Common myeloid progenitor, CD34-positive (primary cell): ENCODE measurements at regions not wholly inside any gene's neighbourhood (a gene's known extent, or its start where the extent isn't known, plus 50 kb on each side); places are given as distances from the start of the nearest gene placed in this dataset.

Source experiments
- CTCF ChIA-PET: fragments of 350-600 bp; sonication (Branson Sonifier 250); formaldehyde crosslinking; loops from one replicate; lab custom pipeline; 2021; ENCODE audit warnings: antibody characterized with exemption; lab: Charles Lee
- POLR2A ChIA-PET: fragments of 350-600 bp; sonication (Branson Sonifier 250); formaldehyde crosslinking; loops from one replicate; lab custom pipeline; 2021; ENCODE audit warnings: antibody characterized with exemption; lab: Charles Lee
- DNase-seq, 3 donors: peaks; one replicate each; pipeline versions ENCODE4 v3.0.0 to v3.0.0-alpha.2; 2013
- H3K27ac ChIP-seq, 2 experiments: 1 replicate in 1 of 2; 2 replicates in 1 of 2; pipeline ENCODE4 v1.7.0; 2013; ENCODE audit warnings: inconsistent platforms in 2 of 2, low read length in 2 of 2, mild to moderate bottlenecking in 2 of 2, low read depth in 1 of 2, moderate library complexity in 1 of 2; ENCODE audit not compliant: severe bottlenecking in 2 of 2, insufficient read depth in 1 of 2, poor library complexity in 1 of 2
- H3K27me3 ChIP-seq, 5 experiments: replicated peaks in 2 of 5; 1 replicate in 3 of 5; 2 replicates in 2 of 5; pipeline versions ENCODE4 v1.6.1 to v1.7.0; 2013; ENCODE audit warnings: low read length in 4 of 5, mild to moderate bottlenecking in 2 of 5, moderate library complexity in 2 of 5, inconsistent platforms in 1 of 5; ENCODE audit not compliant: insufficient read depth in 5 of 5, control insufficient read depth in 4 of 5
- H3K36me3 ChIP-seq, 4 experiments: 1 replicate in 2 of 4; 2 replicates in 2 of 4; pipeline versions ENCODE4 v1.6.1 to v1.7.0; 2013; ENCODE audit warnings: low read length in 3 of 4, control low read depth in 1 of 4, mild to moderate bottlenecking in 1 of 4; ENCODE audit not compliant: control insufficient read depth in 4 of 4, insufficient read depth in 4 of 4
- H3K4me1 ChIP-seq, 4 experiments: 1 replicate in 3 of 4; 2 replicates in 1 of 4; pipeline versions ENCODE4 v1.6.1 to v1.7.1; 2013; ENCODE audit warnings: low read length in 3 of 4, mild to moderate bottlenecking in 3 of 4, control low read depth in 1 of 4, inconsistent platforms in 1 of 4, moderate library complexity in 1 of 4; ENCODE audit not compliant: control insufficient read depth in 4 of 4, insufficient read depth in 4 of 4; ENCODE audit errors: control extremely low read depth in 1 of 4
- H3K4me3 ChIP-seq, 7 experiments: 1 replicate in 4 of 7; 2 replicates in 3 of 7; pipeline versions ENCODE4 v1.5.1 to v1.7.0; 2013; ENCODE audit warnings: mild to moderate bottlenecking in 7 of 7, low read length in 6 of 7, moderate library complexity in 6 of 7, inconsistent platforms in 2 of 7, low read depth in 2 of 7, control low read depth in 1 of 7; ENCODE audit not compliant: insufficient read depth in 4 of 7, control insufficient read depth in 1 of 7; ENCODE audit errors: extremely low read depth in 1 of 7
- H3K9me3 ChIP-seq, 5 experiments: 1 replicate in 4 of 5; 2 replicates in 1 of 5; pipeline versions ENCODE4 v1.6.1 to v1.7.1; 2013; ENCODE audit warnings: low read length in 4 of 5, mild to moderate bottlenecking in 2 of 5, inconsistent platforms in 1 of 5, low read depth in 1 of 5, moderate library complexity in 1 of 5; ENCODE audit not compliant: control insufficient read depth in 4 of 5, insufficient read depth in 2 of 5; ENCODE audit errors: control extremely low read depth in 1 of 5
- WGBS: methylation state at CpG from one replicate; pipeline ENCODE4 v1.1.5; 2013; ENCODE audit not compliant: insufficient coverage; 5-methylcytosine and 5-hydroxymethylcytosine counted together

DNA sequence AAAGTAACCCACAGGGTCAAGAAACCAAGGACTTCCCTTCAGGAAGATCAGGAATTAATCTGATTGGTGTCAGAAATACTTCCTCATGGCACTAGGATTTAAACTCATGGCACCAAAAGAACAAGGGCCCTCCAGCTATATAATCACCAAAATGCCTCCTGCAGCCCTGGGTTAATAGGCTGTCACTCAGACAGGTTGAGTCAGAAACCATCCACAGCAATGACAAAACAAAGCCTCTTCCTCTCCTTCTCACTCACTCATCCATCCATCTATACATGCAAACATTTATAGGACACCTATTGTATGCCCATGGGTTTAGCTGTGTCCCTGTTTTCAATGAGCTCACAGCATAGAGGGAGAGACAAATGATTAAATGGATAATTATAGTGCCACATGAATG is 62.5 kb upstream of the SPOCK1 start:
- ChIA-PET CTCF (interaction anchor here (0.6 kb wide), 2 partner anchors 78 to 177 kb away, joined by 3 read pairs; no protein-coding TSS in a partner anchor), POLR2A (no interaction called here)
- Histone ChIP-seq H3K27ac (no peak overlapping the region), H3K27me3 (peaks cover 0 to 2% (median 0%) of the 10 kb centered on the region in 5 experiments), H3K36me3 (no peaks in the 10 kb centered on the region), H3K9me3 (no peaks in the 10 kb centered on the region), H3K4me1 (peaks cover 6 to 30% (median 22%) of the 10 kb centered on the region in 4 experiments), H3K4me3 (no peak overlapping the region)
- no peak for DNase-seq

DNA sequence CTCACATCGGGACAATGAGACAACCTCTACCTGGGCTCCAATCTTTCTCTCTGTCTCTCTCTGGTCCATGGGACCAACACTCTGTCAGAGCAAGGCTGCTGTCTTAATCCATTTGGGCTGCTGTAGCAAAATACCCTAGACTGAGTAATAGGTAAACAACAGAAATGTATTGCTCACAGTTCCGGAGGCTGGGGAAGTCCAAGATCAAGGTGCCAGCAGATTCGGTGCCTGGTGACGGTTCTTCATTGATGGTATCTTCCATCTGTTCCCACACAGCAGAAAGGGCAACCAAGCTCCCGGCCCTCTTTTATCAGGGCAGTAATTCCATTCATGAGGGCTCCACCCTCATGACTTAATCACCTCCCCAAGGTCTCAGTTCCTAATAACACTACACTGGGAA is 61.3 kb upstream of the SPOCK1 start:
- DNase-seq, result no peak
- H3K4me3 ChIP-seq, result no peak overlapping the region
- ChIA-PET POLR2A (no interaction called here), CTCF (no interaction called here)
- H3K36me3 ChIP-seq, result no peaks in the 10 kb centered on the region
- peaks cover 0 to 2% (median 0%) of the 10 kb centered on the region in 5 experiments for H3K27me3 ChIP-seq
- H3K27ac ChIP-seq, result no peak overlapping the region
- 92% methylated on average over 5 of the region's 5 CpGs for WGBS
- peaks cover 6 to 30% (median 22%) of the 10 kb centered on the region in 4 experiments for H3K4me1 ChIP-seq
- H3K9me3 ChIP-seq, result no peaks in the 10 kb centered on the region
